Left hindlimb (tissue), 1 donor: ENCODE measurements at regions not wholly inside any gene's neighbourhood (a gene's known extent, or its start where the extent isn't known, plus 50 kb on each side); places are given as distances from the start of the nearest gene placed in this dataset.
"Not testable (repeated sequence)": the region's sequence is repeated elsewhere in the genome, so short reads cannot be mapped to it uniquely, and the experiment has no call there.

Experiments
- DNase-seq: peaks from one replicate; pipeline ENCODE4 v3.0.0-alpha.2; 2018

DNA sequence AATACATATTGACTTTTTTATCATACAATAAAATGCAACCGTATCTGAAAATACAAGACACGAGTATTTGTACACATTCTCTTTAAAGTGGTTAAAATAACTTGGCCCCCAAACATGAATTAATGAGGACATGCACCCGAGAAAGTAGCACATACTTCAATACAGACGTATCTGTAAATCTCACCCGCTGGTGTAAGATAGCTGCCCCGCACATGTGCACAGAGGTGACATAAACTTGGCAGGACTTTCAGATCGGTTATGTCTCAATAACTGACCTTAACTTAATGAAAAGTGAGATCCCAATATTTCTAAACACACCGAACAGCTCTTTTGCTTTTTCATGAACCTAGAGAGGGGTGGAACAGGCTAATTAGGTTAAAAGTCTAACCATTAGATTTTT lies 91.5 kb upstream of the RPS6KA2 start:
- DNase-seq, result no peak

- no peak for DNase-seq
Observed at GRCh38 chr6:166716910-166717617, 90.0 kb upstream of the RPS6KA2 start.

DNA sequence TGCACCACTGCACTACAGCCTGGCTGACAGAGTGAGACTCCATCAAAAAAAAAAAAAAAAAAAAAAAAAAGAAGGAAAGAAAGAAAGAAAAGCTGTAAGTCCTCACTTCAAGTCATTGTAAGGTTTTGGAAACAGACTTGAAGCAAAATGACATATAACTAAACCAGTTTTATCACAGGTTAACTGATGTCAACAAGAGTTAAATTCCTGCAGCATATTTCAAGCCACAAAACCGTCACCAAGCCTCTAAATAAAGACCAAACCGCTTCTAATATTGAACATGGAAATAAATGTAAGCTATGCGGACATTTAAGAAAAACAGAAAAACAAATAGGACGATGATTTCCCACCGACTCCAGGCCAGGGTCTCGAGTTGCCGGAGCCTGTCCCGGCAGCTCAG lies 88.9 kb upstream of the RPS6KA2 start:
- no peak for DNase-seq

- DNase-seq, result no peak
Observed at GRCh38 chr6:166715065-166715464, 88.0 kb upstream of the RPS6KA2 start.

DNA sequence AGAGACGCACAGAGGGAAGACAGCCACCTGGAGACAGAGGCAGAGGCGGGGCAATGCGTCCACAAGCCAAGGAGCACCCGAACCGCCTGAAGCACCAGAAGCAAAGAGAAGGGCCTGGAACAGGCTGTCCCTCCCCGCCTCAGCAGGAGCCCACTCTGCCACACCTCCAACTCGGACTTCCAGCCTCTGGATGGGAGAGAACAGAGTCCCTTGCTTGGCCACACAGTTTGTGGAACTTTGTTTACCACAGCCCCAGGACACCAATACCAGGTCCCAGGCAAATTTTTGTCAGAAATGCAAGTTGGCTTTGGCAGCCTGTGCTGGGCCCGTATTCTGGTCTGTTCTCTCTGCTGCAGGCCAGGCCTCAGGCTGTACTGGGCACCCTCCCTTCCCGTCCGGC lies 87.5 kb upstream of the RPS6KA2 start:
- no peak for DNase-seq

- no peak for DNase-seq
Observed at GRCh38 chr6:166714187-166714510, 87.1 kb upstream of the RPS6KA2 start.

DNA sequence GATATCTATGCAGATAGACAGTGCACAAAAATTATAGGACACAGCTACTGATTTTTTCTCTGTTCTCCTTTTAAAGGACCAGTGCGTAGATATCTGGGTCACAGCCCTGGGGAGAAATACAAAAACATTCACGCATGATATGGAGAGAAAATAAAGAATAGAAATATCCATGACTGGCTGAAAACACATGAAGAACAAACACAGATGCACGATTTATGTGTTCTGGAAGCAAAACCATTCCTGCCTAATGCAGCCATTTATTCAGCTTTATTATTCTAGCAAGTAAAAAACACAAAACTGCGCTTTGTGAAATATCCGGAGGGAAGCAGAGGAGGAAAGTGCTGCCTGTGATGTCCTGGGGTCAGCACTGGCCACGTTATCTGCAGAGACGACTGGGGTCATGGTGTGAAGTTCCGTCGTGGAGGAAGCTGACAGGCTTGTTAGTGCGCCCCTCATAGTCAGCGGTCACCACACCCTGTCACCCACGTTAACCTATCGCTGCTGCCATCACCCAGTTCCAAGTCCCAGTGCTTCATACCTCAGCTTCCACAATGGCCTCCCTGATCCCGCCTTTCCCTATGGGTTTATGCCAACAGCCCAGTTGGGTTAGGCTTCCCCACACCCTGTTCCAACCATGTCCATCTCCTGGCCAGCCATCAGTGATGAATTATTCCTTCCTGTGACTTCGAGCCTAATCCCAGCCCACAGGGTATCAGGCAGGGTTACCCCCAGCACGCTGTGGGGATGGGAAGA lies 86.6 kb upstream of the RPS6KA2 start:
- DNase-seq, result no peak

GRCh38 chr6:166712286-166713228 lies 85.5 kb upstream of the RPS6KA2 start:
- no peak for DNase-seq

GRCh38 chr6:166710084-166710483 lies 83.0 kb upstream of the RPS6KA2 start:
- DNase-seq, result no peak

DNA sequence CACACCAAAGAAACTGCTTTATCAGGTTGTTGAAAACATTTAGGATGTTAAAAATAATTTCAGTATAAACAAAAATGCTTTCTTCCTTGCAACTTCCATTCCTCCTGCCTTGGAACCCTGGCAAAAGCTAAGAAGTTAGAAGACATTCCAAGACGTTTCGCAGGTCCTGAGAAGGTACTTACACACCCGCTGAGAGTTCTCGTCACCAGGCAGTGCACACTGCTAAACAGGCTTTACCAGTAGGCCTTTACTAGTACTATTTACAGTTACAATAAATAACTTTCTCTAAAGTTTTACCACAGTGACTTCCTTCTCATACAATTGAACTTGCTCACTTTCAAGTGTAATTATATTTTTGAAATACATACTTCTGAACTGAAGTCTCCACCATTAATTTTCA lies 81.4 kb upstream of the RPS6KA2 start:
- DNase-seq, result no peak

GRCh38 chr6:166707045-166707444 lies 80.0 kb upstream of the RPS6KA2 start:
- DNase-seq, result no peak

DNA sequence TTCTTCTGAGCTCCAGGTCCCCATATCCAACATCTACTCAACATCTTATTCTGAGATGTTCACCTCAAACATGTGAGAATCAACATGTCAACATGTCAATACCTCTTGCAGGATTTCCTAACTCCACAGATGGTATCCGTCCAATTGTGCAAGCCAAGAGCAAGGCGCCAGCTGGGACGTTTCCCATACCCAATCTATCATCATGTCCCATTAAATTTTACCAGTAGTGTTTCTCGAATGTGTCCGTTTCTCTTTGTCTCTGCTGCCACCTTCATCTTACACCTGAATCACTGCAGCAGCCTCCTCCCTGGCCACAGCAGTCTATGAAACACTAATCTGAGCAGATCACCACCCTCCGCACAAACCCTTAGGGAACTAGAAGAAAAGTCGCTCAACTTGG lies 78.0 kb upstream of the RPS6KA2 start:
- DNase-seq, result no peak

DNA sequence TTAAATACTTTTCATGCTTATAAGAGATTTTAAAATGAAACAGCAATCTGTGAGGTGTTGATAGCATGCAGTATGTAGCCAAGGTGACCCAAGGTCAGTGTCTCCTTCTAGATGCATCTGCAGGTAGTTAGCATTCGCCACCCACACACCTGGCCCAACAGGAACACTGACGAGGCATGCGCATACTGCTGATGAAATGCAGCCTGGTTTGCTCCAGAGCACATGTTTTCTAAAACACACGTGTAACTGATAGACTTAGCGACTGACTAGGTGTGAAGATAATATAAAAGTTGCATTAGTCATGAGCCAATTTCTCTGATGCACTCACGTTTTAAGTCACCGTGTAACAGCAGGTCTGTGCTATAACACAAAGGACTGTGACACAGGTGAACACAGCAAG lies 77.1 kb upstream of the RPS6KA2 start:
- DNase-seq, result no peak

GRCh38 chr6:166703149-166703710 lies 76.2 kb upstream of the RPS6KA2 start:
- no peak for DNase-seq

DNA sequence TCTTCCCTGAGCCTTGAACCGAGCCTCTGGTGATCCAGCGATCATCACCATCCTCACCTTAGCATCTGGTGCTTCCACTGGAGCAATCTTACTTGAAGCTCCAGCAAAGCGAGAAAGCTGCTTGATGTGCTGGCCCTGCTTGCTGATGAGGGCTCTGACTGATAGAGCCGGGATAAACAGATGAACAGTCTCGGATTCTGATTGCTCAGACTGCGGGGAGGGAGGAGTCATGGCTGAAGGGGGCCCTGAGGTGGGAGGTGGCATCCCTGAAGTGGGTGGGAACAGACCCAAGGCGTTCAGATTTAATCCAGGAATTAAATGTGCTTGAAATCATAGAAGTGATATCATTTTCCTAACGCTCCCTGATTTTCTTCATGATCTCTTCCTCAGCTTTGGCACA lies 74.4 kb upstream of the RPS6KA2 start:
- not testable (repeated sequence) for DNase-seq

DNA sequence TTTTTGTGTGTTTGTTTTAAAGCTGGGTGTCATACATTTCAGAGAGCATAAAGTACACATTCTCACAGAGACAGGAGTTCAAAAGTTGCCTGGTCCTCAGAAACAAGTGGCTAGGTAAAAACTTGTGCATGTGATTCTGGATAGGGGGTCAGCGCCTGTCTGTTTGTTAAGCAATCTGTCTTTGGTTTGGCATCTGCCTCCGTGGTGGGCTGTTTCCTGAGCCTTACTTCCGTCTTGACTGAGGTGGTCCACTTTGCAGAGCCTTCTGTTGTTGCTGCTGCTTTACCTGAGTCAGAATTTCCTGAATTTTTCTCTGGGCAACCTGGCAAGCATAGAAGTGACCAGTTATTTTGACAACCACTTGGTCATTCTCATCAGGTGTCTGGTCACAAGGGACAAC lies 73.8 kb upstream of the RPS6KA2 start:
- DNase-seq, result not testable (repeated sequence)

DNA sequence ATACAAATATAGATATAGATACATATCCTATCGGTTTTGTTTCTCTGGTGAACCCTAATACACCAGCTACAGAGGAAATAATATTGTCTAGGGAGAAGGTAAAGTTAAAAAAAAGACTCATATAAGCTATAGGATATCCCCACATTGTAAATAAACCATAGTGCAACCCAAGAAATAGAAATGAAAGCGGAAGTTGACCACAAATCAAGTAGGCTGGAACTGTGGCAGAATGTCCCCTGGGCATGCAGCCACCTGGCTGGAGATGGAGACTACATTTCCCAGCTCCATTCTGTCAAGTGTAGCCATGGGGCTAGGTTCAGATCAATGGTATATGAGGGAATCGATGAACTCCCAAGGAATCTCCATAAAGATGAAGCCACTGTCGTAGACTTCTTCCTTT lies 70.1 kb upstream of the RPS6KA2 start:
- DNase-seq, result no peak

GRCh38 chr6:166693880-166694279 lies 66.8 kb upstream of the RPS6KA2 start:
- no peak for DNase-seq

- DNase-seq, result no peak
Observed at GRCh38 chr6:166692723-166693302, 65.8 kb upstream of the RPS6KA2 start.

DNA sequence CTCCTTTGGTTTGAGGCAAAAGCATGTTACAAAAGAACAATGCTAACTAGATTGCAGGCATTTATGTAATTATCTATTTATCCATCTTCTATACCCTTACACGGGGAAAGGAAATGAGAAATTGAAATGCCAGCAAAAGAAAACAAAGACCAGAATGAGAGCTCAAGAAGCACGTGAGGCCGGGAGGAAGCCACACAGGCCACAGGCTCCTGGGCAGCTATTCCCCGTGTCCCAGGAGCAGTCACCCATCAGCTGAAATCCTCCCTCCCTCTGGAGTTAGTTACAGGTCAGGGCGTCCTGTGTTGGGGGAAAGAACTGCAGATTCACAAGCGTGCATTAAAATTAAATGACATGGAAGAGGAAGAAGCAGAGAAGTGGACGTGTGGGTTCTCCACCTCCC lies 64.7 kb upstream of the RPS6KA2 start:
- no peak for DNase-seq

GRCh38 chr6:166691199-166691598 lies 64.1 kb upstream of the RPS6KA2 start:
- peak; percentile 44 for DNase-seq

- DNase-seq, result no peak
Observed at GRCh38 chr6:166689687-166690086, 62.6 kb upstream of the RPS6KA2 start.

- no peak for DNase-seq
Observed at GRCh38 chr6:166688901-166689300, 61.9 kb upstream of the RPS6KA2 start.
